Tibial nerve (tissue), 4 donors: ENCODE measurements at regions not wholly inside any gene's neighbourhood (a gene's known extent, or its start where the extent isn't known, plus 50 kb on each side); places are given as distances from the start of the nearest gene placed in this dataset.

Source experiments
- DNase-seq, 2 donors: peaks; one replicate each; pipeline ENCODE4 v3.0.0-alpha.2; 2019; ENCODE audit warnings: low spot score in 2 of 2
- H3K27ac ChIP-seq, 4 donors: fragments of 200-600 bp; sonication (generic) in 3 of 4; one replicate each; pipeline ENCODE4 v1.5.1; 2017 to 2019; ENCODE audit warnings: mild to moderate bottlenecking in 1 of 4
- H3K27me3 ChIP-seq, 2 donors: fragments of 200-600 bp; sonication (generic) in 1 of 2; one replicate each; pipeline versions ENCODE4 v1.5.1 to v1.6.0; 2017 to 2019
- H3K36me3 ChIP-seq, 3 donors: fragments of 200-600 bp; sonication (generic); one replicate each; pipeline ENCODE4 v1.5.1; 2018 to 2019
- H3K4me1 ChIP-seq, 4 donors: fragments of 200-600 bp; sonication (generic) in 3 of 4; one replicate each; pipeline ENCODE4 v1.5.1; 2017 to 2019
- H3K4me3 ChIP-seq, 4 donors: fragments of 200-600 bp; sonication (generic) in 3 of 4; one replicate each; pipeline ENCODE4 v1.5.1; 2017 to 2019; ENCODE audit warnings: mild to moderate bottlenecking in 1 of 4, moderate library complexity in 1 of 4
- H3K9me3 ChIP-seq, 4 donors: fragments of 200-600 bp; sonication (generic) in 3 of 4; one replicate each; pipeline ENCODE4 v1.5.1; 2017 to 2019
- CTCF ChIP-seq, 5 experiments: fragments of 200-600 bp in 3 of 5; fragments of 450-650 bp in 2 of 5; sonication (generic) in 3 of 5; IDR thresholded peaks; one replicate each; pipeline ENCODE4 v1.5.1; 2016 to 2019; ENCODE audit warnings: antibody characterized with exemption in 5 of 5, mild to moderate bottlenecking in 3 of 5, moderate library complexity in 2 of 5
- EP300 ChIP-seq, 2 donors: sonication (generic); formaldehyde crosslinking; IDR thresholded peaks; one replicate each; pipeline ENCODE4 v1.6.1; 2017; ENCODE audit warnings: antibody characterized with exemption in 2 of 2, mild to moderate bottlenecking in 1 of 2
- POLR2A ChIP-seq, 2 donors: fragments of 450-650 bp; IDR thresholded peaks; one replicate each; pipeline ENCODE4 v1.6.1; 2017; ENCODE audit warnings: antibody characterized with exemption in 2 of 2, mild to moderate bottlenecking in 2 of 2, moderate library complexity in 2 of 2
- WGBS, 2 donors: methylation state at CpG; one replicate each; pipeline ENCODE4 v1.1.5; 2018; 5-methylcytosine and 5-hydroxymethylcytosine counted together

GRCh38 chrX:128599632-128600031, 547.4 kb upstream of the ACTRT1 start:
- Histone ChIP-seq H3K27ac (no peak overlapping the region), H3K4me1 (no peaks in the 10 kb centered on the region), H3K27me3 (no peaks in the 10 kb centered on the region), H3K9me3 (no peaks in the 10 kb centered on the region), H3K36me3 (no peaks in the 10 kb centered on the region), H3K4me3 (no peak overlapping the region)
- no peak for TF ChIP-seq POLR2A (IDR thresholded peaks at IDR 0.05)
- no peak for TF ChIP-seq EP300 (IDR thresholded peaks at IDR 0.05)
- no peak for DNase-seq
- WGBS, 2 donors, result 45 to 90% methylated on average over 1 of the region's 1 CpG

DNA sequence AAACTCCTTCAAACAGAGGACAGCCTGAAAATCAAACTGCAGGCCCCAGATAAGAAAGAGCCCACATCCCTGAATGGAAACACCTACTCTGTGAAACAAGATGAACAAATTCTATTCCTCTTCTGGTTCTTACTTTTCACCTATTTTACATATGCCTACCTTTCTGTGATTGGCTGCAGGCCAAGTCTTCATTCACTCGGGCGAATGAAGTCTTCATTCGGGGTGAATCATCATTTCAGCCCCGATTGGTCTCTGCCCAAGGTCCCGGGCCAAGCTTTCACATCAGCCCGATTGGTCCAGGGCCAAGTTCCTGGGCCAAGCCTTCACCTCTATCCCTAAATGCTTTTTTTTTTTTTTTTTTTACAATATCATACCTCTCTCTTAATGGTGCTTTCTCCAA, 529.8 kb upstream of the ACTRT1 start:
- WGBS, 2 donors, result 67 to 78% methylated on average over 6 of the region's 6 CpGs
- Histone ChIP-seq H3K4me3 (no peak overlapping the region), H3K27ac (no peak overlapping the region), H3K9me3 (no peaks in the 10 kb centered on the region), H3K27me3 (no peaks in the 10 kb centered on the region), H3K36me3 (no peaks in the 10 kb centered on the region), H3K4me1 (no peaks in the 10 kb centered on the region)
- DNase-seq, result no peak
- no peak for TF ChIP-seq POLR2A (IDR thresholded peaks at IDR 0.05)
- TF ChIP-seq EP300 (IDR thresholded peaks at IDR 0.05), result no peak
- TF ChIP-seq CTCF (IDR thresholded peaks at IDR 0.05), result no peak

- Histone ChIP-seq H3K27ac (no peak overlapping the region), H3K36me3 (no peaks in the 10 kb centered on the region), H3K4me1 (no peaks in the 10 kb centered on the region), H3K9me3 (no peaks in the 10 kb centered on the region), H3K27me3 (no peaks in the 10 kb centered on the region), H3K4me3 (no peak overlapping the region)
- no peak for TF ChIP-seq CTCF (IDR thresholded peaks at IDR 0.05)
- TF ChIP-seq POLR2A (IDR thresholded peaks at IDR 0.05), result no peak
- no peak for TF ChIP-seq EP300 (IDR thresholded peaks at IDR 0.05)
- WGBS, 2 donors, result 69 to 73% methylated on average over 2 of the region's 2 CpGs
- no peak for DNase-seq
Measured at GRCh38 chrX:128581615-128582014, 529.4 kb upstream of the ACTRT1 start.

DNA sequence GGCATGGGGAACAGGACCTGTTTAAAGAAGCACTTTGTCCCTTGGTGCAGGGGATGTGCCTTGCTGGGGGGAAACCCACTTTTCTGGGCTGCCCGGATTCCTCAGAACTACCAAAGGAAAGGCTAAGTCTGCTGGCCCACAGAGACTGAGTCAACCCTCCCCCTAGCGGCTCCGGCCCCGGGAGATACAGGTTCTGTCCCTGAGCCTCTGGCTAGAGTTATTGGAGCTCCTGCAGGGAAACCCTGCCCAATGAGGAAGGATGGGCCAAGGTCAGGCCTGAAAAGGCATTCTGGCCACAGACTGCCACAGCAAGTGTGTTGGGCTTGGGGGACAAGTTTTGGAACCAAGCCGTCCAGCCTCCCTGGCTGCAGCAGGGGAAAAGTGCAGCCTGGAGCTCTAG, 490.9 kb upstream of the ACTRT1 start:
- peaks cover 0 to 6% (median 0%) of the 10 kb centered on the region in 4 donors for H3K9me3 ChIP-seq
- DNase-seq, result no peak
- no peaks in the 10 kb centered on the region for H3K36me3 ChIP-seq
- H3K27me3 ChIP-seq, result no peaks in the 10 kb centered on the region
- WGBS, 2 donors, result 90% methylated on average over 5 of the region's 5 CpGs; no CpG with 5 or more reads in 1 of the 2 donors
- TF ChIP-seq CTCF (IDR thresholded peaks at IDR 0.05), result no peak
- no peak for TF ChIP-seq POLR2A (IDR thresholded peaks at IDR 0.05)
- no peak for TF ChIP-seq EP300 (IDR thresholded peaks at IDR 0.05)
- H3K27ac ChIP-seq, result no peak overlapping the region
- no peak overlapping the region for H3K4me3 ChIP-seq
- H3K4me1 ChIP-seq, result no peaks in the 10 kb centered on the region

DNA sequence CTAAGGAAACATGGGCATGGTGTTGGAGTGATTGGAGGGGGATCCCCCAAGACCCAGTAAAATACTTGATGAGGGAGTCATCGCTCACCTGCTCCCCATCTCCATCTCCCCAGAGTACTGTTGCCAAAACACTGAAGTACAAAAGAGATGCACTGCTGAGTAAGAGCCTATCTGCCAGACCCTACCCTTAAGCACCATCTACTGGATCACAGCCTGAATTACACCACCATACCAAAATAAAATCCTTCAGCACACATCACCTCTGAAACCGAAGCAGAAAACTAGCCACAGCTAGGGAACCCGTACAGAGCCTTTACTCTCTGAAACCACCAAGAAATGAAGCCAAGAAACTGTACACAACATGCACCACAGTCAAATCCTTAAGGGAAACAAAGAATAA, 466.3 kb upstream of the ACTRT1 start:
- no peaks in the 10 kb centered on the region for H3K4me1 ChIP-seq
- no peaks in the 10 kb centered on the region for H3K27me3 ChIP-seq
- no peak overlapping the region for H3K4me3 ChIP-seq
- WGBS, 2 donors, result 47 to 54% methylated on average over 3 of the region's 3 CpGs
- H3K27ac ChIP-seq, result no peak overlapping the region
- H3K9me3 ChIP-seq, result no peaks in the 10 kb centered on the region
- no peak for TF ChIP-seq POLR2A (IDR thresholded peaks at IDR 0.05)
- TF ChIP-seq EP300 (IDR thresholded peaks at IDR 0.05), result no peak
- no peak for TF ChIP-seq CTCF (IDR thresholded peaks at IDR 0.05)
- no peaks in the 10 kb centered on the region for H3K36me3 ChIP-seq
- no peak for DNase-seq

GRCh38 chrX:128517691-128518090, 465.5 kb upstream of the ACTRT1 start:
- Histone ChIP-seq H3K27ac (no peak overlapping the region), H3K27me3 (no peaks in the 10 kb centered on the region), H3K9me3 (no peaks in the 10 kb centered on the region), H3K36me3 (no peaks in the 10 kb centered on the region), H3K4me1 (no peaks in the 10 kb centered on the region), H3K4me3 (no peak overlapping the region)
- no peak for DNase-seq
- TF ChIP-seq POLR2A (IDR thresholded peaks at IDR 0.05) (no peak), EP300 (IDR thresholded peaks at IDR 0.05) (no peak), CTCF (IDR thresholded peaks at IDR 0.05) (no peak)
- 52 to 57% methylated on average over 2 of the region's 3 CpGs for WGBS, 2 donors
